GM21423 (cell line): ENCODE measurements at regions not wholly inside any gene's neighbourhood (a gene's known extent, or its start where the extent isn't known, plus 50 kb on each side); places are given as distances from the start of the nearest gene placed in this dataset.

Experiments used
- ATAC-seq: cut with Tn5 transposase; IDR thresholded peaks from one replicate; pipeline ENCODE4 v1.9.1; 2021; ENCODE audit warnings: mild to moderate bottlenecking, moderate library complexity; ENCODE audit not compliant: unreplicated experiment

- no peak for ATAC-seq
These were observed 162.4 kb upstream of the GYPA start for GRCh38 chr4:144302704-144303536.

- no peak for ATAC-seq
These were observed 163.5 kb upstream of the GYPA start for GRCh38 chr4:144304025-144304424.

- ATAC-seq = no peak
These were observed 170.0 kb upstream of the GYPA start for GRCh38 chr4:144310535-144310934.

GRCh38 chr4:144313370-144313769 lies 172.9 kb upstream of the GYPA start:
- ATAC-seq = no peak

- ATAC-seq = peak; percentile 60
These were observed 176.4 kb upstream of the GYPA start for GRCh38 chr4:144316869-144317268.

GRCh38 chr4:144318797-144319196 lies 178.3 kb upstream of the GYPA start:
- ATAC-seq = no peak

- no peak for ATAC-seq
These were observed 196.1 kb upstream of the GYPA start for GRCh38 chr4:144336633-144337032.

- ATAC-seq = peak; percentile 64
These were observed 197.6 kb upstream of the GYPA start for GRCh38 chr4:144338148-144338547.

- no peak for ATAC-seq
These were observed 198.3 kb upstream of the GYPA start for GRCh38 chr4:144338834-144339233.

- ATAC-seq = no peak
These were observed 200.4 kb upstream of the GYPA start for GRCh38 chr4:144340931-144341330.

GRCh38 chr4:144342949-144343760 lies 202.6 kb upstream of the GYPA start:
- ATAC-seq = no peak

- no peak for ATAC-seq
These were observed 206.6 kb upstream of the GYPA start for GRCh38 chr4:144347121-144347520.

GRCh38 chr4:144350706-144351105 lies 210.2 kb upstream of the GYPA start:
- ATAC-seq = no peak

- no peak for ATAC-seq
These were observed 210.8 kb upstream of the GYPA start for GRCh38 chr4:144351306-144351705.

GRCh38 chr4:144353292-144353691 lies 212.8 kb upstream of the GYPA start:
- ATAC-seq = no peak

- peak; percentile 99 for ATAC-seq
These were observed 215.6 kb upstream of the GYPA start for GRCh38 chr4:144355811-144356757.

GRCh38 chr4:144356941-144357381 lies 216.4 kb upstream of the GYPA start:
- ATAC-seq = no peak

- ATAC-seq = no peak
These were observed 217.5 kb upstream of the GYPA start for GRCh38 chr4:144357975-144358374.

- no peak for ATAC-seq
These were observed 219.8 kb upstream of the GYPA start for GRCh38 chr4:144360146-144360793.

- ATAC-seq = no peak
These were observed 221.8 kb upstream of the GYPA start for GRCh38 chr4:144362366-144362765.
